NB4 (cell line): ENCODE measurements at regions not wholly inside any gene's neighbourhood (a gene's known extent, or its start where the extent isn't known, plus 50 kb on each side); places are given as distances from the start of the nearest gene placed in this dataset.

Experiments
- CTCF ChIP-seq: IDR thresholded peaks from one replicate; pipeline ENCODE4 v1.5.1; 2012; ENCODE audit warnings: low read depth, low read length
- MAX ChIP-seq: IDR thresholded peaks from 2 replicates; pipeline ENCODE4 v1.6.1; 2011; ENCODE audit warnings: low read depth, low read length
- MYC ChIP-seq: IDR thresholded peaks from 2 replicates; pipeline ENCODE4 v1.6.1; 2011; ENCODE audit warnings: low read depth, low read length
- POLR2A ChIP-seq: IDR thresholded peaks from 2 replicates; pipeline ENCODE4 v1.6.1; 2011; ENCODE audit warnings: mild to moderate bottlenecking; ENCODE audit not compliant: insufficient read length; ENCODE audit errors: extremely low read depth

GRCh38 chr5:4976902-4977301 is 163.2 kb upstream of the ADAMTS16 start:
- TF ChIP-seq CTCF (no peak), POLR2A (no peak), MYC (no peak), MAX (no peak)
